ENCODE measurements at regions not wholly inside any gene's neighbourhood (a gene's known extent, or its start where the extent isn't known, plus 50 kb on each side); places are given as distances from the start of the nearest gene placed in this dataset.

- no peak overlapping the region for H2AK5ac ChIP-seq (ENCODE audit: insufficient read length, low read length)
- no peak overlapping the region for H2AFZ ChIP-seq (ENCODE audit: low read length)
- Mint-ChIP-seq H3K9me3 (peaks cover 21 to 28% of the 10 kb centered on the region in 2 experiments), H3K36me3 (ENCODE audit: insufficient read depth in 1 of 3, low read depth in 3 of 3) (peaks cover 2 to 22% (median 21%) of the 10 kb centered on the region in 3 experiments; a peak in 6 of 7 replicates), H3K4me1 (peaks cover under 1 to 1% of the 10 kb centered on the region in 2 experiments; a peak in 2 of 4 replicates), H3K27me3 (ENCODE audit: low read depth) (no peaks in the 10 kb centered on the region), H3K27ac (peak overlapping the region in 1 of 3 experiments; percentile 48; a peak in 1 of 7 replicates), H3K4me3 (no peak overlapping the region)
- no CpG with 5 or more reads among the region's 4 CpGs for WGBS (ENCODE audit: extremely low coverage, insufficient read length, low lambda C conversion rate)
- H3K4me1 ChIP-seq (ENCODE audit: insufficient read depth, low read length): no peaks in the 10 kb centered on the region
- H3K23ac ChIP-seq (ENCODE audit: insufficient read length, low read depth, low read length): no peak overlapping the region
- no peak overlapping the region for H3K18ac ChIP-seq (ENCODE audit: insufficient read length, low read depth, low read length)
- no peak overlapping the region for H2BK15ac ChIP-seq (ENCODE audit: low read depth, low read length)
- H3K14ac ChIP-seq (ENCODE audit: insufficient read depth, low read length): no peak overlapping the region
- no peaks in the 10 kb centered on the region for H3K79me2 ChIP-seq (ENCODE audit: insufficient read depth, low read length)
- TF ChIP-seq CTCF (conservative IDR thresholded peaks at IDR 0.05): no peak
- no peak for DNase-seq
- H2BK5ac ChIP-seq (ENCODE audit: insufficient read length, low read length): no peak overlapping the region
- H4K20me1 ChIP-seq (ENCODE audit: control insufficient read depth, insufficient read depth, insufficient read length): no peaks in the 10 kb centered on the region
- H4K5ac ChIP-seq (ENCODE audit: insufficient read length, low read depth, low read length): no peak overlapping the region
- peaks cover 7% of the 10 kb centered on the region for H3K9me3 ChIP-seq (ENCODE audit: control insufficient read depth, low read depth, low read length)
- H2BK12ac ChIP-seq (ENCODE audit: insufficient read length, low read depth, low read length): no peak overlapping the region
- no peak overlapping the region for H2BK120ac ChIP-seq (ENCODE audit: low read depth, low read length, poor library complexity, severe bottlenecking)
- no peak overlapping the region for H3T11ph ChIP-seq (ENCODE audit: low read length)
- no peak overlapping the region for H3K56ac ChIP-seq (ENCODE audit: insufficient read length, low read depth, low read length)
- H3K27me3 ChIP-seq (ENCODE audit: insufficient read depth, low read length): no peaks in the 10 kb centered on the region
- no peak overlapping the region for H3K4ac ChIP-seq (ENCODE audit: low read depth, low read length)
- no peak overlapping the region for H4K91ac ChIP-seq (ENCODE audit: insufficient read length, low read depth, low read length)
- H3K9ac ChIP-seq (ENCODE audit: extremely low read depth, insufficient read length, low read length): no peak overlapping the region
- no peak overlapping the region for H2BK20ac ChIP-seq (ENCODE audit: low read depth, low read length, poor library complexity, severe bottlenecking)
- no peak overlapping the region for H4K8ac ChIP-seq (replicated peaks; ENCODE audit: insufficient read length, low read depth, low read length)
- H3K79me1 ChIP-seq (ENCODE audit: insufficient read depth, low read depth, low read length, poor library complexity, severe bottlenecking): no peaks in the 10 kb centered on the region
- H3K27ac ChIP-seq (ENCODE audit: insufficient read length, low read depth, low read length): no peak overlapping the region
- H3K23me2 ChIP-seq (ENCODE audit: insufficient read length, low read depth, low read length, poor library complexity, severe bottlenecking): no peaks in the 10 kb centered on the region
- no peak overlapping the region for H3K4me2 ChIP-seq (ENCODE audit: insufficient read depth, insufficient read length, low read length)
Measured at GRCh38 chr3:152785051-152785450, 49.9 kb upstream of the P2RY1 start.

Data from H9 (cell line).